ENCODE measurements at regions not wholly inside any gene's neighbourhood (a gene's known extent, or its start where the extent isn't known, plus 50 kb on each side); places are given as distances from the start of the nearest gene placed in this dataset.

DNA sequence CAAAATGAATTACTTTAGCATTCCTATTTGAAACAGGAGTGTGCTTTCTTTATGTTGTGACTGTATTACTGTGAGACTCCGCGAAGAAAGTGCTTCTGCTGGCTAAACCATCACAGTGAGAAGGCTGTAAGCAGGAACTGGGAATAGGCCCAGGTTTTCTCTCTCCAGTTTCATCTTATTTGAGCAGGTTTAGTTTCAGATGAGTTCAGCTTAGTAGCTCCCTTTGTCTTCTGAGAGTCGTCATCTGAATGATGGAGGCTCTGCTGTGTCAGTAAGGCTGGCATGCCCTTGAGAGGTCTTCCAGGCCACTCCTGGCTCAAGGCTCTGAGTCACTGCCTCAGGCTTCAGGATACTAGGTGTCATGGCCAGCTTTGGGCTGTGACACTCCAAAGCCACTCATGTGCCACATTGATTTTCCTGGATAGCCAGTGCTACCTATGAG, 205.6 kb upstream of the RGS6 start:
- Histone ChIP-seq H3K9me3 (ENCODE audit: low read length) (no peaks in the 10 kb centered on the region), H3K79me2 (ENCODE audit: insufficient read depth, low read depth, low read length) (no peaks in the 10 kb centered on the region), H3K4me1 (ENCODE audit: insufficient read depth, low read length, poor library complexity, severe bottlenecking) (no peaks in the 10 kb centered on the region), H3K36me3 (ENCODE audit: insufficient read depth, low read length) (peaks cover 54% of the 10 kb centered on the region), H3K9me2 (ENCODE audit: insufficient read depth, low read length) (no peaks in the 10 kb centered on the region), H3K4me2 (ENCODE audit: low read length) (no peak overlapping the region), H3K27ac (ENCODE audit: low read depth, low read length, poor library complexity, severe bottlenecking) (no peak overlapping the region), H4K20me1 (ENCODE audit: insufficient read depth, low read length) (no peaks in the 10 kb centered on the region), H3K4me3 (ENCODE audit: low read depth, low read length, poor library complexity, severe bottlenecking) (no peak overlapping the region), H2AFZ (ENCODE audit: low read length) (no peak overlapping the region)
- no peak for DNase-seq (ENCODE audit: low spot score)
- ChIA-PET CTCF (ENCODE audit: unreplicated experiment) (no interaction called here), POLR2A (interaction anchor here (1.2 kb wide), 1 partner anchor 15 kb away, joined by 3 read pairs; no protein-coding TSS in a partner anchor)
- intact Hi-C loops (cut with micrococcal nuclease; ENCODE audit: unreplicated experiment) = no loop called here
- BruUV-seq (replicated peaks) = no TSS peak
- TF ChIP-seq, protein P1, sequence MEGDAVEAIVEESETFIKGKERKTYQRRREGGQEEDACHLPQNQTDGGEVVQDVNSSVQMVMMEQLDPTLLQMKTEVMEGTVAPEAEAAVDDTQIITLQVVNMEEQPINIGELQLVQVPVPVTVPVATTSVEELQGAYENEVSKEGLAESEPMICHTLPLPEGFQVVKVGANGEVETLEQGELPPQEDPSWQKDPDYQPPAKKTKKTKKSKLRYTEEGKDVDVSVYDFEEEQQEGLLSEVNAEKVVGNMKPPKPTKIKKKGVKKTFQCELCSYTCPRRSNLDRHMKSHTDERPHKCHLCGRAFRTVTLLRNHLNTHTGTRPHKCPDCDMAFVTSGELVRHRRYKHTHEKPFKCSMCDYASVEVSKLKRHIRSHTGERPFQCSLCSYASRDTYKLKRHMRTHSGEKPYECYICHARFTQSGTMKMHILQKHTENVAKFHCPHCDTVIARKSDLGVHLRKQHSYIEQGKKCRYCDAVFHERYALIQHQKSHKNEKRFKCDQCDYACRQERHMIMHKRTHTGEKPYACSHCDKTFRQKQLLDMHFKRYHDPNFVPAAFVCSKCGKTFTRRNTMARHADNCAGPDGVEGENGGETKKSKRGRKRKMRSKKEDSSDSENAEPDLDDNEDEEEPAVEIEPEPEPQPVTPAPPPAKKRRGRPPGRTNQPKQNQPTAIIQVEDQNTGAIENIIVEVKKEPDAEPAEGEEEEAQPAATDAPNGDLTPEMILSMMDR (conservative IDR thresholded peaks at IDR 0.05; ENCODE audit: low read length) = no peak
- no peak for TF ChIP-seq EZH2phosphoT487 (IDR thresholded peaks at IDR 0.05; ENCODE audit: borderline replicate concordance, low read depth, low read length)

DNA sequence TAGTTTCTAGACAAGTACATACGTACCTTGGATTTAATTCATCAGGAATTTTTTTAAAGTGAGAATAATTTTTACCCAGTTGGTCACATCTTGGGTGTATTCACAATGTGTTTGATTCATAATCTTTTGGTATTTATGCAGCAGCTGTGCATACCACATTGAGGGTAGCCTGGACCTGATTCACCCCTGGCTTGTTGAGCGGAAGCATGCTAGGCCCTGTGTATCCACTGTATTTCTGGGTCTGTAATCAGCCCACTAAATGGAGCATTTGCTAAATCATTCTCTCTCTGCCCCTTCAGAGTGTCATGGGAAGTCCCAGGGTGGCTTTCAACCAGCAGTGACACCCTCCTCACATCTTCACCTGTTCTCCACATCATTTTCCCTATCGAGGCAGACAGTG, 203.8 kb upstream of the RGS6 start:
- H2AFZ ChIP-seq (ENCODE audit: low read length) = no peak overlapping the region
- BruUV-seq (replicated peaks) = no TSS peak
- no peak overlapping the region for H3K27ac ChIP-seq (ENCODE audit: low read depth, low read length, poor library complexity, severe bottlenecking)
- H3K36me3 ChIP-seq (ENCODE audit: insufficient read depth, low read length) = peaks cover 61% of the 10 kb centered on the region
- ChIA-PET CTCF (ENCODE audit: unreplicated experiment) (no interaction called here), POLR2A (no interaction called here)
- H3K4me1 ChIP-seq (ENCODE audit: insufficient read depth, low read length, poor library complexity, severe bottlenecking) = no peaks in the 10 kb centered on the region
- H3K4me3 ChIP-seq (ENCODE audit: low read depth, low read length, poor library complexity, severe bottlenecking) = no peak overlapping the region
- no peak overlapping the region for H3K4me2 ChIP-seq (ENCODE audit: low read length)
- no peaks in the 10 kb centered on the region for H3K9me2 ChIP-seq (ENCODE audit: insufficient read depth, low read length)
- TF ChIP-seq EZH2phosphoT487 (IDR thresholded peaks at IDR 0.05; ENCODE audit: borderline replicate concordance, low read depth, low read length) = no peak
- TF ChIP-seq, protein P1 (conservative IDR thresholded peaks at IDR 0.05; ENCODE audit: low read length) = no peak
- no peak for DNase-seq (ENCODE audit: low spot score)
- H4K20me1 ChIP-seq (ENCODE audit: insufficient read depth, low read length) = no peaks in the 10 kb centered on the region
- intact Hi-C loops (cut with micrococcal nuclease; ENCODE audit: unreplicated experiment) = no loop called here
- H3K79me2 ChIP-seq (ENCODE audit: insufficient read depth, low read depth, low read length) = no peaks in the 10 kb centered on the region
- no peaks in the 10 kb centered on the region for H3K9me3 ChIP-seq (ENCODE audit: low read length)

DNA sequence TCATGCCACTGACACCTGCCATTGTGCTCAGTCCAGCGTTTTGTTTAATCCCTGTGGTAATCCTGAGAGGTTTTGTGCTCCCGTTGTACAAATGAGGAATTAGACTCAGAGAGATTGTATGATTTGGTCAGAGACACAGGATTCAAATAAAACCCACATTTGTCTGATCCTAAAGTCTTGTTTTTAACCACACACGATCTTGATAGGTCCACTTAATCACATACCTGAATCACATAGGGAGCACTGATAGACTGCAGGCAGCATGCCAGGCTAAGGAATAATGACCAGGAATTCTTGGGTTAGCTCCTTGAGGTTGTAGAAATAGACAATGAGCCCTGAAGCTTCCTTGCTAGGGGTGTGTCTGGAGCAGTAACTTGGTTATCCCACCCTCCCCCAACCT, 202.6 kb upstream of the RGS6 start:
- POLR2A ChIA-PET = interaction anchor here (1.1 kb wide), 1 partner anchor 12 kb away, joined by 3 read pairs; no protein-coding TSS in a partner anchor
- H3K27ac ChIP-seq (ENCODE audit: low read depth, low read length, poor library complexity, severe bottlenecking) = no peak overlapping the region
- peaks cover 71% of the 10 kb centered on the region for H3K36me3 ChIP-seq (ENCODE audit: insufficient read depth, low read length)
- H3K9me2 ChIP-seq (ENCODE audit: insufficient read depth, low read length) = no peaks in the 10 kb centered on the region
- BruUV-seq (replicated peaks) = no TSS peak
- CTCF ChIA-PET (ENCODE audit: unreplicated experiment) = no interaction called here
- no peak overlapping the region for H3K4me3 ChIP-seq (ENCODE audit: low read depth, low read length, poor library complexity, severe bottlenecking)
- H3K79me2 ChIP-seq (ENCODE audit: insufficient read depth, low read depth, low read length) = no peaks in the 10 kb centered on the region
- H3K4me1 ChIP-seq (ENCODE audit: insufficient read depth, low read length, poor library complexity, severe bottlenecking) = no peaks in the 10 kb centered on the region
- TF ChIP-seq EZH2phosphoT487 (IDR thresholded peaks at IDR 0.05; ENCODE audit: borderline replicate concordance, low read depth, low read length) = no peak
- TF ChIP-seq, protein P1 (conservative IDR thresholded peaks at IDR 0.05; ENCODE audit: low read length) = no peak
- H3K9me3 ChIP-seq (ENCODE audit: low read length) = no peaks in the 10 kb centered on the region
- no peaks in the 10 kb centered on the region for H4K20me1 ChIP-seq (ENCODE audit: insufficient read depth, low read length)
- H2AFZ ChIP-seq (ENCODE audit: low read length) = no peak overlapping the region
- H3K4me2 ChIP-seq (ENCODE audit: low read length) = no peak overlapping the region
- no peak for DNase-seq (ENCODE audit: low spot score)
- intact Hi-C loops (cut with micrococcal nuclease; ENCODE audit: unreplicated experiment) = no loop called here
